ACHN (cell line): ENCODE measurements at regions not wholly inside any gene's neighbourhood (a gene's known extent, or its start where the extent isn't known, plus 50 kb on each side); places are given as distances from the start of the nearest gene placed in this dataset.
"Not testable (repeated sequence)": the region's sequence is repeated elsewhere in the genome, so short reads cannot be mapped to it uniquely, and the experiment has no call there.

Experiments
- DNase-seq: peaks from one replicate; pipeline ENCODE4 v3.0.0-alpha.2; 2015
- in situ Hi-C: cut with HindIII; loops from 2 replicates; pipeline ENCODE4 v1.10.0; 2017; ENCODE audit warnings: low sequenced_read_pairs, low pct_ligation_motif_present, low pct_unique_long_range_greater_than_20kb

DNA sequence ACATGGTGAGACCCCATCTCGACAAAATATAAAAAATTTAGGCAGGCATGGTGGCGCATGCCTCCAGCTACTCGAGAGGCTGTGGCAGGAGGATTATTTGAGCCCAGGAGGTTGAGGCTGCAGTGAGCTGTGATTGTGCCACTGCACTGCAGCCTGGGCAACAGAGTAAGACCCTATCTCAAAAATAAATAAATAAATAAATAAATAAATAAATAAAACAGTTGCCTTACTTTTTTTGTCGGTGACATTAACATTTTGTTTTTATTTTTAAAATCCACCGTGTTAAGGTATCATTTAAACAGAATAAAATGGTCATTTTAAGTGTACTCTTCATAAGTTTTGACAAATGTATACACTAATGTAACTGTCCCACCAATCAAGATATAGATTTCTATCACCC, 57.0 kb downstream of the RASL11A start:
- in situ Hi-C loops: no loop called here
- DNase-seq: no peak

DNA sequence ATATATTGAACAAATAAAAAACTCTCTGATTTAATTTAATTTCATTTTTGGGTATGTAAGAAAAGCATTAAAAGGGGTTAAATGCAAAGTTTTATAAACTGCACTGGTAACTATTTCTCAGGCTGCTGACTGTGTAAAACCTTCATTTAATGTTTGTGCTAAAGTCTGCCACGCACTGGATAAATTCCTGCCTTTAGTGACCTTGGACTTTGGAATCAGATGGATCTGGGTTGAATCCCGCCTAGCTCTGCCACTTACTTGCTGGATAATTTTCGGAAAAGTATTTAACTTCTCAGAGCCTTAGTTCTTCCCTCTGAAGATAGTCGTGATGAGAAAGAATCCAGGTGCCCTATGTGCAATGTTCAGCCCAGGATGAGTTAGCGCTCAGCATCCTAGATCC, 58.6 kb downstream of the RASL11A start:
- in situ Hi-C loops: no loop called here
- no peak for DNase-seq

DNA sequence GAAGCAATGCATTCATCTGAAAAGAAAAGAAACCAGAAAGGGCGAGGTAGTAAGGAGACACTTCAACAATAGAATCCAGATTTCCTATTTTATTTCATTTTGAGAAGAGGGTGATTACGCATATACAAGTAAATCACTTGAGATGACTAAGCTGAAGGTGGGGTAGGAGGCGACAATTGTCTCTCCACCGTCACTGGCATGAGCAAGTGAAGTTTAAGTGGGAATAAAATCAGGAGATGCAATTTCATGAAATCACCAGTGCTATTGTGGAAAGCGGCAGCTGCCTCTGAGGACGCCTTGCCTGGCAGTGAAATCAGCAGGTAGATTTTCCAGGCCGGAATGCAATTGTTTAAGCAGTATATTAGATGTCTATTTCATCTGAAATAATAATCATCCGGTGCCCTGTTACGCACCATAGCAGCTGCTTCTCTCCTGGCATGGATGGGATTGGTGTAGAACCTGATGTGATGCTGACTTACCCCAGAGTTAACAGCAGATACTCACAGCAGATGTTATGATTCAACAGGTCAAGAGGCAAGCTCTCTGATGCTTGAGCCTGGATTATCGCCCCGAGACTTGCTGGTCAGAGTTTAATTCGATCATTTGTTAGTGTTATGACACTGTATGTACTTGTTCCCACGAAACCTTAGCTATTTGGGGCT, 64.3 kb downstream of the RASL11A start:
- in situ Hi-C loops: no loop called here
- DNase-seq: no peak

- no peak for DNase-seq
- in situ Hi-C loops: no loop called here
Measured at GRCh38 chr13:27336014-27336673, 65.5 kb downstream of the RASL11A start.

- in situ Hi-C loops: no loop called here
- no peak for DNase-seq
Measured at GRCh38 chr13:27338207-27338606, 67.6 kb downstream of the RASL11A start.

GRCh38 chr13:27338816-27339215, 68.2 kb downstream of the RASL11A start:
- in situ Hi-C loops: no loop called here
- DNase-seq: no peak

DNA sequence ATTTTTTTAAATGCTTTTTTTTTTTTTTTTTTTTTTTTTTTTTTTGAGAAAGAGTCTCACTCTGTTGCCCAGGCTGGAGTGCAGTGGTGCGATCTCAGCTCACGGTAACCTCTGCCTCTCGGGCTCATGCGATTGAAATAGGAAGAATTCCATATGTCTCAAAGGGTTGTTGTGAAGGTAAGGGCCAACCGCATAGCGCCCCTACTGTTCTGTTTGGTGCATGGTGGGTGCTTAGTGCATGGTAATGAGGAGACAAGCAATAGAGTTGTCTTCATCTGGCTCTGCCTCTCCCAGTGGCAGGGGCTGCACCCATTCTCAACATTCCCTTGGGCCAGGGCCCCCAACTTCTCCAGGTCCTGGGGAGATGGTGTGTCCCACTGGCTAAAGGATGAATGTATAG, 68.7 kb downstream of the RASL11A start:
- in situ Hi-C loops: no loop called here
- peak; percentile 12 for DNase-seq

DNA sequence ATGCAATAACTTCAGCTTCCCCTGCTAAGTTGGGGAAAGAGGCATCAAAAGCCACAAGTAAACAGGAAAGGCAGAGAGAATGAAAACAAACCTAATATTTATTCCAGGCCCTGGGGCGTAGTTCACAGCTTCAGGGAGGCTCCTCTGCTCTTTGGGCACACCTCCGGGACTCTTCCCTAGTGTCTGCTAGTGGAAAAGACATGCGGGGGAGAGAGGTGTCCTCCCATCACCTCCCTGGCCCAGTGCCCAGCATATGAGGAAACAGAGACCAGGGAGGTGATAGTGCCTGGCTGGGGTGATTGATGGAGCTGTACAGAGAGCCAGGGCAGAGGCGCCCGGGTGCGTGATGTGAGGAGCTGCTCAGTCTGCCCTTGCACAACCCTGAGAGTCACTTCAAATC, 71.0 kb downstream of the RASL11A start:
- in situ Hi-C loops: no loop called here

GRCh38 chr13:27347211-27347772, 76.7 kb downstream of the RASL11A start:
- in situ Hi-C loops: no loop called here

More for the DNA sequence above, 71.0 kb downstream of the RASL11A start:
- no peak for DNase-seq

DNA sequence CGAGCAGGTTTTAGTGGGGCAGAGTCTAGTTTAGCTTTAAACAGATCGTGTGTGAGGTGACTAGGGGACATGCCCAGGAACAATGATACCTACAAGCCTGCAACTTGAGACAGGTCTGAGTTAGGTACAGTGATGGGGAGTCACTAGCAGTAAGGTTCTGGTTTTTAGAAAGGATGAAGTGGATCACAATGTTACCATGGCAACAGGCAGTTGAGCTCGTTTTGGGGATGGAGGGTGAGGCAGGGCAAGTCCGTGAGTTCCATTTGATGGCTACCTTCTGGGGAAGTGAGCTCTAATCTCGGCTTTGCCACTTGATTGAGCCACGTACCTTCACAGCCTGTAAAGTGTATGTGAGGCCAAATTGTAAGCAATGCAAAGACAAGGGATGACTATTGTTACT, 76.0 kb upstream of the GTF3A start:
- DNase-seq: no peak
- in situ Hi-C loops: no loop called here

More at GRCh38 chr13:27347211-27347772, 76.7 kb downstream of the RASL11A start:
- no peak for DNase-seq

DNA sequence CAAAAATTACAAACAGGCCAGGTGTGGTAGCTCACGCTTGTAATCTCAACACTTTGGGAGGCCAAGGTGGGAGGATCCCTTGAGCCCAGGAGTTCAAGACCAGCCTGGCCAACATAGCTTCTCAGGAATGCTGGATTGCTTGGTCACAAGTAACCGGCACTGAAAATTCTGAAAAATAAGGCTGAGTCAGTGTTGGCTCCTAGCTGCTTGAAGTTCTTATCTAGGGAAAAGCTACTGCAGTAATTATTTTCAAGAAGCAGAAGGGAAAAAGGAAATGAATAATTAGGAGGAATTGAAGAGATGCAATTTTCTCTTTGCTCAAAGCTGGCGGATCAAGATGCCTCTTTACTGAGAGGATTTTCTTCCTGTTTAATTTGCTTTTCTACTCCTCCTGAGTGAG, 75.0 kb upstream of the GTF3A start:
- in situ Hi-C loops: no loop called here
- no peak for DNase-seq

DNA sequence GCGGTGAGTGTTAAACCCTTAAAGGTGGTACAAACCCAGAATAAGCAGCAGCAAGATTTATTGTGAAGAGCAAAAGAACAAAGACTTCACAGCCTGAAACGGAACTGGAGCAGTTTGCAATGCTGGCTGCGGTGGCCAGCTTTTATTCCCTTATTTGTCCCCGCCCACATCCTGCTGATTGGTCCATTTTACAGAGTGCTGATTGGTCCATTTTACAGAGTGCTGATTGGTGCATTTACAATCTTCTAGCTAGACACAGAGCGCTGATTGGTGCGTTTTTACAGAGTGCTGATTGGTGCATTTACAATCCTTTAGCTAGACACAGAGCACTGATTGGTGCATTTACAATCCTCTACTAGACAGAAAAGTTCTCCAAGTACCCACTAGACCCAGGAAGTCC, 73.6 kb upstream of the GTF3A start:
- in situ Hi-C loops, DNase-seq: not testable (repeated sequence)

DNA sequence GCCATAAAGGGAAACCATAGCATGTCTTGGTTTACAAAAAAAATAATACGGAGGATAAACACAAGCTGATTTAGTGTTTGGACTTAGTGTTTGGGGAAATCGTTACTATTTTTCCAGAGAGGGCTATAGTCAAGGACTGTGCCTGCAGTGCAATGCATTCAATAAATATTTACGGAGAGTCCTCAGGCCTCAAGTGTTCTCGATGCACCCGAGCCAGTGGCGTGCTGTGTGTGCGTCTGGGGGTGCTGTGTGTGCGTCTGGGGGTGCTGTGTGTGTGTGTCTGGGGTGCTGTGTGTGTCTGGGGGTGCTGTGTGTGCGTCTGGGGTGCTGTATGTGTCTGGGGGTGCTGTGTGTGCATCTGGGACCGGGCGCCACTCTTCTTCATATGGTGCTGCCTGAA, 71.7 kb upstream of the GTF3A start:
- no peak for DNase-seq
- in situ Hi-C loops: no loop called here

DNA sequence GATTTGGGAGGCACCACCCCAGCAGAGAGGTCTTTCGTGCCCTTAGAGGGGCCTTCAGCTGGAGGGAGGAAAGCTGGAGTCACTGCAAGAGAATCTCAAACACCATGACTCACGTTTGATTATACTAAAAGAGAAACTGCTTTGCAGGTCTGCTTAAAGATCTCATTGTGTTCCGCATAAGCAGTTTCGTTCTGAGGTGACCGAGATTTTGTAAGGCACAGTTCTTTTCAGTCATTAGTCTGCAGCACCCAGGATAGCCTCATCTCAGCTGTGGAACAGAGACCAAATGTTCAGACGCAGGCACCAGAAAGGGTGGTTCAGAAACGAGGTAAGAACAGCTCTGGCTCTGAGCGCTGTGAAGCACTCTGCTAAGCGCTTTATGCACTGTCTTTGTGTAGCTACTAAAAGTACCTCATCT, 71.2 kb upstream of the GTF3A start:
- in situ Hi-C loops: no loop called here
- DNase-seq: peak; percentile 41

GRCh38 chr13:27353708-27354107, 70.7 kb upstream of the GTF3A start:
- in situ Hi-C loops: no loop called here
- no peak for DNase-seq

DNA sequence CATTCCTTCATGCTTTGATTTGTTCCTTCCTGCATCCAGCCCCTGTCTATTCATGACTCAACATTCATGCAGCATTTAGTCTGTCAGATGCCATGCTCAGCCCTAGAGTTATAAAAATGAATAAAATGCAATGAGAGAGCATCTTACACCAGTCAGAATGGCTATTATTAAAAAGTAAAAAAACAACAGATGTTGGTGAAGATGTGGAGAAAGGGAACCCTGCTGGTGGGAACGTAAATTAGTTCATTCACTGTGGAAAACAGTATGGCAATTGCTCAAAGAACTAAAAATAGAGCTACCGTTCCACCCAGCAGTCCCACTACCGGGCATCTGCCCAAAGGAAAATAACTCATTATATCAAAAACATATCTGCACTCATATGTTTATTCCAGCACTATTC, 70.0 kb upstream of the GTF3A start:
- in situ Hi-C loops: no loop called here
- DNase-seq: no peak

DNA sequence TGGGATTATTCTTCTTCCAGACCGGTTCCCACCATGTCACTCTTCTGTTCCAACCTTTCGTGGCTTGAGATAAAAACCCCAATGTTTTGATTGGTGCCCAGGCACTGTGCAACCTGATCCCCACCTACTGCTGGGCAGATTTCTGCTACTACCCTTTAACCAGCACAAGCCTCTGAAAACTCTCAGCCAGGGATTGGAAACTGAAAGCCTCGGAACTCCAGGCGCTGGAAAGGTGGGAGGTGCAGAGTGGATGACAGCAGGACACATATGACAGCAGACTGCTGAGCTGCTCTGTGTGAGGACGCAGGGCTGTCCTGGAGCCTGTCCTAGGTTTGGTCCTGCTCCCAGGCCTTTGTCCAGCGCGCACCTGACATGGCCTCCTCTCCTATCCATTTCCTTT, 68.5 kb upstream of the GTF3A start:
- in situ Hi-C loops: no loop called here
- DNase-seq: no peak

GRCh38 chr13:27358420-27358819, 66.0 kb upstream of the GTF3A start:
- in situ Hi-C loops: no loop called here
- DNase-seq: no peak

- in situ Hi-C loops: no loop called here
- DNase-seq: peak; percentile 52
Measured at GRCh38 chr13:27359199-27359821, 65.1 kb upstream of the GTF3A start.

DNA sequence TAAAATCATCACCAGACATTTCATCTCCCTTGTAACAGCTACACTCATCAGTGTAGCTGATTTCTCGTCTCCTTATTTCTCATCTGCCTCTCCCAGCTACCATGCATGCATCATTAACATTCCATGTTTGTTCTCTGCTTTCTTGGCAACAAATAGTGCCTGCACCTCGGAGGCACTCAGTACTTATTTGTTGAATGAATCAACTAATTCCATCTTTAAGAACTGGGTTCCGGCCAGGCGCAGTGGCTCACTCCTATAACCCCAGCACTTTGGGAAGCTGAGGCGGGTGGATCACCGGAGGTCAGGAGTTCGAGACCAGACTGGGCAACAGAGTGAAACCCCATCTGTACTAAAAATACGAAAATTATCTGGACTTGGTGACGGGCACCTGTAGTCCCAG, 63.9 kb upstream of the GTF3A start:
- no peak for DNase-seq
- in situ Hi-C loops: no loop called here
